HG03139 (cell line): ENCODE measurements at regions not wholly inside any gene's neighbourhood (a gene's known extent, or its start where the extent isn't known, plus 50 kb on each side); places are given as distances from the start of the nearest gene placed in this dataset.
"Not testable (repeated sequence)": the region's sequence is repeated elsewhere in the genome, so short reads cannot be mapped to it uniquely, and the experiment has no call there.

ENCODE experiments used
- ATAC-seq: cut with Tn5 transposase; IDR thresholded peaks from one replicate; pipeline ENCODE4 v1.9.1; 2021; ENCODE audit not compliant: unreplicated experiment

- ATAC-seq, result not testable (repeated sequence)
Measured at GRCh38 chr12:73009138-73009834, 737.1 kb downstream of the TRHDE start.

GRCh38 chr12:73017981-73018380 lies 745.8 kb downstream of the TRHDE start:
- no peak for ATAC-seq

- ATAC-seq, result no peak
Measured at GRCh38 chr12:73053893-73054292, 781.7 kb downstream of the TRHDE start.

GRCh38 chr12:73057428-73057827 lies 785.3 kb downstream of the TRHDE start:
- no peak for ATAC-seq

GRCh38 chr12:73065913-73066312 lies 793.7 kb downstream of the TRHDE start:
- ATAC-seq, result no peak

- ATAC-seq, result no peak
Measured at GRCh38 chr12:73067616-73068015, 795.4 kb downstream of the TRHDE start.

GRCh38 chr12:73072214-73072613 lies 800.0 kb downstream of the TRHDE start:
- no peak for ATAC-seq

- ATAC-seq, result no peak
Measured at GRCh38 chr12:73076760-73077159, 804.6 kb downstream of the TRHDE start.

GRCh38 chr12:73083736-73084135 lies 811.6 kb downstream of the TRHDE start:
- no peak for ATAC-seq

GRCh38 chr12:73106296-73106695 lies 834.1 kb downstream of the TRHDE start:
- ATAC-seq, result no peak

- ATAC-seq, result no peak
Measured at GRCh38 chr12:73106896-73107295, 834.7 kb downstream of the TRHDE start.

- no peak for ATAC-seq
Measured at GRCh38 chr12:73110816-73111215, 838.6 kb downstream of the TRHDE start.

- no peak for ATAC-seq
Measured at GRCh38 chr12:73112035-73112816, 840.1 kb downstream of the TRHDE start.

GRCh38 chr12:73124480-73124879 lies 852.3 kb downstream of the TRHDE start:
- ATAC-seq, result no peak

GRCh38 chr12:73125148-73125547 lies 853.0 kb downstream of the TRHDE start:
- ATAC-seq, result no peak

GRCh38 chr12:73136386-73136785 lies 864.2 kb downstream of the TRHDE start:
- ATAC-seq, result no peak

- ATAC-seq, result not testable (repeated sequence)
Measured at GRCh38 chr12:73139642-73140041, 867.5 kb downstream of the TRHDE start.

- ATAC-seq, result no peak
Measured at GRCh38 chr12:73158341-73158740, 886.2 kb downstream of the TRHDE start.

- no peak for ATAC-seq
Measured at GRCh38 chr12:73159954-73160353, 887.8 kb downstream of the TRHDE start.

GRCh38 chr12:73161970-73162369 lies 889.8 kb downstream of the TRHDE start:
- no peak for ATAC-seq

- ATAC-seq, result no peak
Measured at GRCh38 chr12:73180734-73181133, 908.6 kb downstream of the TRHDE start.

- ATAC-seq, result no peak
Measured at GRCh38 chr12:73181244-73181643, 909.1 kb downstream of the TRHDE start.
